AG04450 (cell line): ENCODE measurements at regions not wholly inside any gene's neighbourhood (a gene's known extent, or its start where the extent isn't known, plus 50 kb on each side); places are given as distances from the start of the nearest gene placed in this dataset.

Experiments used
- CTCF ChIA-PET: fragments of 300-600, 350-600 bp; formaldehyde crosslinking; extraction: SDS; loops from one replicate; lab custom pipeline; 2022; ENCODE audit warnings: antibody characterized with exemption, inconsistent platforms; lab: Charles Lee
- POLR2A ChIA-PET: fragments of 350-600 bp; formaldehyde crosslinking; extraction: SDS; loops from one replicate; lab custom pipeline; 2021; ENCODE audit warnings: antibody characterized with exemption, inconsistent platforms; lab: Yijun Ruan, JAX
- DNase-seq: peaks from one replicate; pipeline ENCODE4 v3.0.0-alpha.2; 2011; ENCODE audit warnings: low read depth, low spot score
- H3K27ac ChIP-seq: one replicate; pipeline ENCODE4 v1.5.1; 2012; ENCODE audit warnings: low read depth, low read length, control low read depth
- H3K27me3 ChIP-seq: one replicate; pipeline ENCODE4 v1.6.0; 2012; ENCODE audit warnings: low read length; ENCODE audit not compliant: control insufficient read depth, insufficient read depth
- H3K4me3 ChIP-seq: 2 replicates; pipeline ENCODE4 v1.5.1; 2011; ENCODE audit warnings: mild to moderate bottlenecking, low read depth, low read length, control low read depth
- H3K9me3 ChIP-seq: 2 replicates; pipeline ENCODE4 v1.5.1; 2012; ENCODE audit warnings: low read length; ENCODE audit not compliant: control insufficient read depth, insufficient read depth
- CTCF ChIP-seq: IDR thresholded peaks from 2 replicates; pipeline ENCODE4 v1.5.1; 2011; ENCODE audit warnings: low read depth, low read length, control low read depth, inconsistent platforms

- H3K4me3 ChIP-seq = no peak overlapping the region
- CTCF ChIA-PET = no interaction called here
- H3K9me3 ChIP-seq = no peaks in the 10 kb centered on the region
- DNase-seq = no peak
- H3K27me3 ChIP-seq = no peaks in the 10 kb centered on the region
- H3K27ac ChIP-seq = peak overlapping the region; percentile 34
- no peak for TF ChIP-seq CTCF
- POLR2A ChIA-PET = no interaction called here
These were observed 134.8 kb downstream of the INHBA start for GRCh38 chr7:41568135-41568534.

GRCh38 chr7:41567731-41568114, 135.2 kb downstream of the INHBA start:
- DNase-seq = peak; percentile 41
- CTCF ChIA-PET = no interaction called here

GRCh38 chr7:41567031-41567730, 135.7 kb downstream of the INHBA start:
- H3K9me3 ChIP-seq = no peaks in the 10 kb centered on the region
- CTCF ChIA-PET = no interaction called here
- no peak overlapping the region for H3K4me3 ChIP-seq
- DNase-seq = no peak
- POLR2A ChIA-PET = interaction anchor here (0.5 kb wide), 1 partner anchor 75 kb away, joined by 3 read pairs; no protein-coding TSS in a partner anchor
- H3K27ac ChIP-seq = peak overlapping the region; percentile 53
- TF ChIP-seq CTCF = no peak
- H3K27me3 ChIP-seq = no peaks in the 10 kb centered on the region

More at GRCh38 chr7:41567731-41568114, 135.2 kb downstream of the INHBA start:
- Histone ChIP-seq H3K9me3 (no peaks in the 10 kb centered on the region), H3K27ac (peak overlapping the region; percentile 53), H3K27me3 (no peaks in the 10 kb centered on the region), H3K4me3 (no peak overlapping the region)
- POLR2A ChIA-PET = no interaction called here
- TF ChIP-seq CTCF = no peak

- no peak overlapping the region for H3K27ac ChIP-seq
- CTCF ChIA-PET = no interaction called here
- no peak for DNase-seq
- no peaks in the 10 kb centered on the region for H3K9me3 ChIP-seq
- no peak for TF ChIP-seq CTCF
- no peak overlapping the region for H3K4me3 ChIP-seq
- POLR2A ChIA-PET = interaction anchor here (0.5 kb wide), 1 partner anchor 76 kb away, joined by 3 read pairs; no protein-coding TSS in a partner anchor
- H3K27me3 ChIP-seq = no peaks in the 10 kb centered on the region
These were observed 136.3 kb downstream of the INHBA start for GRCh38 chr7:41566581-41566980.

- ChIA-PET CTCF (no interaction called here), POLR2A (no interaction called here)
- Histone ChIP-seq H3K9me3 (no peaks in the 10 kb centered on the region), H3K4me3 (no peak overlapping the region), H3K27me3 (no peaks in the 10 kb centered on the region), H3K27ac (no peak overlapping the region)
- DNase-seq = no peak
- no peak for TF ChIP-seq CTCF
These were observed 137.2 kb downstream of the INHBA start for GRCh38 chr7:41565655-41566054.
